GM12878 (cell line): ENCODE measurements at regions not wholly inside any gene's neighbourhood (a gene's known extent, or its start where the extent isn't known, plus 50 kb on each side); places are given as distances from the start of the nearest gene placed in this dataset.

ENCODE experiments used
- ATAC-seq: fragments of 200-7000 bp; cut with Tn5 transposase; 3 replicates; pipeline ENCODE4 v1.9.1; 2020; ENCODE audit warnings: mild to moderate bottlenecking, moderate library complexity
- BruUV-seq: library from RNA; stranded (reverse); fragments of 400-500 nt; replicated peaks from 2 replicates; lab custom pipeline; 2021; lab: Mats Ljungman, UMichigan
- CTCF ChIA-PET: fragments of 300-600 bp; sonication (Branson Sonifier 250); formaldehyde crosslinking; extraction: SDS; loops from one replicate; lab custom pipeline; 2021; ENCODE audit warnings: inconsistent platforms; lab: Yijun Ruan, JAX
- POLR2A ChIA-PET: fragments of 350-600 bp; formaldehyde crosslinking; extraction: SDS; loops from one replicate; lab custom pipeline; 2021; ENCODE audit warnings: inconsistent platforms; lab: Charles Lee
- RAD21 ChIA-PET: fragments of 300-600 bp; sonication (Branson Sonifier 250); formaldehyde crosslinking; loops from one replicate; lab custom pipeline; 2023; ENCODE audit warnings: antibody characterized with exemption; ENCODE audit not compliant: unreplicated experiment; lab: Charles Lee
- SMC1A ChIA-PET: fragments of 300-600 bp; sonication (Branson Sonifier 250); formaldehyde crosslinking; loops from one replicate; lab custom pipeline; 2023; ENCODE audit not compliant: unreplicated experiment, uncharacterized antibody; lab: Charles Lee
- DNase-seq: peaks from one replicate; pipeline ENCODE4 v3.0.0-alpha.2; 2011; ENCODE audit warnings: low read depth, low spot score
- FAIRE-seq: peaks from 3 replicates; lab custom pipeline; 2011; peaks lifted over from hg19 to GRCh38; lab: Jason Lieb, UNC
- H2AFZ ChIP-seq: 2 replicates; pipeline ENCODE4 v1.6.0; 2011; ENCODE audit warnings: low read depth, low read length, control low read depth; ENCODE audit not compliant: control insufficient read depth
- H3K27ac ChIP-seq: 2 replicates; pipeline ENCODE4 v1.5.1; 2011; ENCODE audit warnings: control low read depth; ENCODE audit not compliant: control insufficient read depth, insufficient read depth
- H3K27me3 ChIP-seq, 2 experiments: replicated peaks in 1 of 2; 2 replicates each; pipeline versions ENCODE4 v1.6.0 to v1.6.1; 2011; ENCODE audit warnings: low read length in 1 of 2; ENCODE audit not compliant: control insufficient read depth in 2 of 2, insufficient read depth in 2 of 2
- H3K36me3 ChIP-seq, 2 experiments: 2 replicates each; pipeline ENCODE4 v1.5.1; 2011; ENCODE audit warnings: low read length in 1 of 2; ENCODE audit not compliant: control insufficient read depth in 2 of 2, insufficient read depth in 2 of 2
- H3K4me1 ChIP-seq: 2 replicates; pipeline ENCODE4 v1.6.1; 2011; ENCODE audit warnings: mild to moderate bottlenecking, low read length, moderate library complexity, mixed read lengths; ENCODE audit not compliant: control insufficient read depth, insufficient read depth
- H3K4me2 ChIP-seq: 2 replicates; pipeline ENCODE4 v1.6.0; 2011; ENCODE audit warnings: control low read depth; ENCODE audit not compliant: control insufficient read depth, insufficient read depth
- H3K4me3 ChIP-seq: fragments of 200-600 bp; sonication (generic); 2 replicates; pipeline ENCODE4 v1.5.1; 2016
- H3K79me2 ChIP-seq: 2 replicates; pipeline ENCODE4 v1.6.0; 2011; ENCODE audit warnings: low read length; ENCODE audit not compliant: control insufficient read depth, insufficient read depth
- H3K9ac ChIP-seq: 2 replicates; pipeline ENCODE4 v1.8.0; 2011; ENCODE audit warnings: low read length, control low read depth, mixed read lengths; ENCODE audit not compliant: control insufficient read depth, insufficient read depth
- H3K9me3 ChIP-seq: replicated peaks from 3 replicates; pipeline ENCODE4 v1.5.1; 2011; ENCODE audit warnings: mild to moderate bottlenecking, low read length; ENCODE audit not compliant: control insufficient read depth, insufficient read depth
- H4K20me1 ChIP-seq: 2 replicates; pipeline ENCODE4 v1.6.0; 2011; ENCODE audit not compliant: control insufficient read depth, insufficient read depth
- BACH1 ChIP-seq: fragments of 450-650 bp; IDR thresholded peaks from 2 replicates; pipeline ENCODE4 v1.6.1; 2017; ENCODE audit warnings: mild to moderate bottlenecking, borderline replicate concordance
- CEBPB ChIP-seq, 2 experiments: fragments of 150-350 bp in 1 of 2; IDR thresholded peaks; 2 replicates each; pipeline ENCODE4 v1.6.1; 2012 to 2014; ENCODE audit warnings: low read depth in 2 of 2, low read length in 2 of 2, borderline replicate concordance in 1 of 2, inconsistent platforms in 1 of 2
- CEBPZ ChIP-seq: fragments of 150-350 bp; IDR thresholded peaks from 2 replicates; pipeline ENCODE4 v1.6.1; 2016; ENCODE audit warnings: low read depth, low read length
- CREB1 ChIP-seq: IDR thresholded peaks from 2 replicates; pipeline ENCODE4 v1.6.1; 2012; ENCODE audit warnings: low read depth, mild to moderate bottlenecking, inconsistent platforms
- IKZF2 ChIP-seq, 2 experiments: fragments of 450-650 bp; IDR thresholded peaks; 2 replicates each; pipeline ENCODE4 v1.6.1; 2017; ENCODE audit warnings: mild to moderate bottlenecking in 2 of 2, moderate library complexity in 2 of 2
- MTA2 ChIP-seq: fragments of 450-650 bp; IDR thresholded peaks from 2 replicates; pipeline ENCODE4 v1.6.1; 2016; ENCODE audit warnings: low read depth, mild to moderate bottlenecking, moderate library complexity
- RUNX3 ChIP-seq: IDR thresholded peaks from 2 replicates; pipeline ENCODE4 v1.6.1; 2012; ENCODE audit warnings: low read length, inconsistent platforms
- ZNF384 ChIP-seq: IDR thresholded peaks from 2 replicates; pipeline ENCODE4 v1.6.1; 2012; ENCODE audit warnings: low read depth, mild to moderate bottlenecking, low read length, improper control_type of control experiment, borderline replicate concordance
- WGBS: methylation state at CpG from one replicate; pipeline ENCODE4 v1.1.6; 2016; ENCODE audit warnings: low lambda C conversion rate; ENCODE audit not compliant: insufficient replicate concordance, insufficient coverage; ENCODE audit errors: missing lambda C conversion rate; 5-methylcytosine and 5-hydroxymethylcytosine counted together
- in situ Hi-C: fragments of 300-500 bp; cut with MboI; formaldehyde crosslinking; loops from 9 replicates; pipeline ENCODE4 v1.14.3; 2018; ENCODE audit warnings: mixed read lengths
- intact Hi-C: fragments of 100-400 bp; cut with micrococcal nuclease; formaldehyde crosslinking; loops from one replicate; pipeline ENCODE4 v1.14.2; 2022; ENCODE audit not compliant: unreplicated experiment

- TF ChIP-seq CEBPZ, result no peak
- no peak for TF ChIP-seq BACH1
- TF ChIP-seq CREB1, result no peak
Observed at GRCh38 chr7:22563032-22563501, 63.1 kb upstream of the STEAP1B start (continued).

- Histone ChIP-seq H3K27ac (no peak overlapping the region), H3K36me3 (no peaks in the 10 kb centered on the region), H3K9ac (no peak overlapping the region), H3K4me2 (no peak overlapping the region), H3K4me3 (no peak overlapping the region), H4K20me1 (no peaks in the 10 kb centered on the region), H3K27me3 (no peaks in the 10 kb centered on the region; a peak in 1 of 4 replicates), H2AFZ (no peak overlapping the region), H3K79me2 (no peaks in the 10 kb centered on the region), H3K9me3 (no peaks in the 10 kb centered on the region), H3K4me1 (peaks cover 49% of the 10 kb centered on the region)
- BruUV-seq, result no TSS peak
- ChIA-PET CTCF (interaction anchor here (0.8 to 7.9 kb wide), 8 partner anchors 16 to 494 kb away, joined by 3 to 194 read pairs (median 20); partner anchors contain the start of gene IL6), RAD21 (interaction anchor here (0.6 to 6.2 kb wide), 8 partner anchors 9 to 545 kb away, joined by 3 to 115 read pairs (median 5); partner anchors contain the start of gene IL6), SMC1A (interaction anchor here (1.0 to 9.0 kb wide), 7 partner anchors 149 to 498 kb away, joined by 3 to 124 read pairs (median 9); partner anchors contain the start of gene IL6), POLR2A (interaction anchor here (0.6 kb wide), 1 partner anchor 183 kb away, joined by 3 read pairs; no protein-coding TSS in a partner anchor)
- in situ Hi-C loops (loop anchor here (5.0 kb wide), 2 partner anchors 165 to 495 kb away; partner anchors contain the start of gene IL6), intact Hi-C loops (loop anchor here (2.0 to 5.0 kb wide), 2 partner anchors 100 to 493 kb away; no protein-coding TSS in a partner anchor)
- WGBS, result 1% methylated on average over 4 of the region's 5 CpGs
- ATAC-seq (peak; percentile 24; the same call in 2 of the 3 replicates), DNase-seq (no peak), FAIRE-seq (no peak)
- TF ChIP-seq ZNF384 (no peak), RUNX3 (peak; percentile 31; the same call in 1 of the 2 replicates), IKZF2 (IDR thresholded peaks at IDR 0.05) (0 out of 4 replicates have a peak, but pooled peaks of 1 of the 2 experiments have one; percentile 17), MTA2 (no peak), CEBPB (IDR thresholded peaks at IDR 0.05; ENCODE audit: borderline replicate concordance in 1 of 2, low read depth in 2 of 2, low read length in 2 of 2) (no peak)
Observed at GRCh38 chr7:22561895-22562593, 62.1 kb upstream of the STEAP1B start.
